ENCODE measurements at regions not wholly inside any gene's neighbourhood (a gene's known extent, or its start where the extent isn't known, plus 50 kb on each side); places are given as distances from the start of the nearest gene placed in this dataset.

DNA sequence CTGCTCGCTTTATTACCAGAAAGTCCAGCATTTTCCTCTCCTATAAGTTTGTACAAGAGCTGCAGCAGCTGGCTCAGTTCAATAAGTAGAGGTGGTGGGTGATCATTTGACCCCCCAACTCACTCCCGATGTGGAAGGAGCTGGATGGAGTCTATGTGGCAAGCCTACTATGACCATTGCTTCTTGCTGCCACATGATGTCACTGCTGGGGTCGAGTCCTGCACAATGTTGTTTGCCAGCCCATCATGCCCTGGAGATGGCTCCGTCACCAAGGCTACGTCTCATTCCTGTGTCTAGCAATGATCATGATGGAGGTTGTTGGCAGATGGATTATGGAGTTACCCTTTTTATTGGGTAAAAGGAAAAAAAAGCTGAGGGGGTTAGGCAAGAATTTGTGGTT, 266.3 kb downstream of the PSAT1 start:
- TF ChIP-seq, protein P1, sequence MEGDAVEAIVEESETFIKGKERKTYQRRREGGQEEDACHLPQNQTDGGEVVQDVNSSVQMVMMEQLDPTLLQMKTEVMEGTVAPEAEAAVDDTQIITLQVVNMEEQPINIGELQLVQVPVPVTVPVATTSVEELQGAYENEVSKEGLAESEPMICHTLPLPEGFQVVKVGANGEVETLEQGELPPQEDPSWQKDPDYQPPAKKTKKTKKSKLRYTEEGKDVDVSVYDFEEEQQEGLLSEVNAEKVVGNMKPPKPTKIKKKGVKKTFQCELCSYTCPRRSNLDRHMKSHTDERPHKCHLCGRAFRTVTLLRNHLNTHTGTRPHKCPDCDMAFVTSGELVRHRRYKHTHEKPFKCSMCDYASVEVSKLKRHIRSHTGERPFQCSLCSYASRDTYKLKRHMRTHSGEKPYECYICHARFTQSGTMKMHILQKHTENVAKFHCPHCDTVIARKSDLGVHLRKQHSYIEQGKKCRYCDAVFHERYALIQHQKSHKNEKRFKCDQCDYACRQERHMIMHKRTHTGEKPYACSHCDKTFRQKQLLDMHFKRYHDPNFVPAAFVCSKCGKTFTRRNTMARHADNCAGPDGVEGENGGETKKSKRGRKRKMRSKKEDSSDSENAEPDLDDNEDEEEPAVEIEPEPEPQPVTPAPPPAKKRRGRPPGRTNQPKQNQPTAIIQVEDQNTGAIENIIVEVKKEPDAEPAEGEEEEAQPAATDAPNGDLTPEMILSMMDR (IDR thresholded peaks at IDR 0.05), result no peak
- TF ChIP-seq POLR2A (IDR thresholded peaks at IDR 0.05) (no peak), EP300 (IDR thresholded peaks at IDR 0.05) (no peak)

Data from ovary (tissue), 3 donors.